ENCODE measurements at regions not wholly inside any gene's neighbourhood (a gene's known extent, or its start where the extent isn't known, plus 50 kb on each side); places are given as distances from the start of the nearest gene placed in this dataset.

DNA sequence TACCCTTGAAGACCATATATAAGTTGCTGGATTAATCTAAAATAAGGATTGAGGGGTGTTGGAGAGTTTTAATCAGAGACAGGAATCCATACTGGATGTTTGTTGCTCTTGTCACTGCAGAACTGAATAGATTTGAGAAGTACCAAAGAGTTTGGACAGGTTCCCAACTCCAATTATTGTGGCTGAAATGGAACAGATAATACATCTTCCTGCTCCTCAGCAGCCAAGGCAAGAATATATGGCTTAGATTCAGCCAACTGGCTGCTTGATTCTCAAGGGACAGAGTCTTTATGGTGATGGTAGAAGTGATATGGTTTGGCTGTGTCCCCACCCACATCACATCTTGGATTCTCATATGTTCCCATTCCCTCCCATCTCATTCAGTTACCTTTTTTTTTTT lies 97.0 kb upstream of the PDHA2 start (continued):
- TF ChIP-seq, protein P1, sequence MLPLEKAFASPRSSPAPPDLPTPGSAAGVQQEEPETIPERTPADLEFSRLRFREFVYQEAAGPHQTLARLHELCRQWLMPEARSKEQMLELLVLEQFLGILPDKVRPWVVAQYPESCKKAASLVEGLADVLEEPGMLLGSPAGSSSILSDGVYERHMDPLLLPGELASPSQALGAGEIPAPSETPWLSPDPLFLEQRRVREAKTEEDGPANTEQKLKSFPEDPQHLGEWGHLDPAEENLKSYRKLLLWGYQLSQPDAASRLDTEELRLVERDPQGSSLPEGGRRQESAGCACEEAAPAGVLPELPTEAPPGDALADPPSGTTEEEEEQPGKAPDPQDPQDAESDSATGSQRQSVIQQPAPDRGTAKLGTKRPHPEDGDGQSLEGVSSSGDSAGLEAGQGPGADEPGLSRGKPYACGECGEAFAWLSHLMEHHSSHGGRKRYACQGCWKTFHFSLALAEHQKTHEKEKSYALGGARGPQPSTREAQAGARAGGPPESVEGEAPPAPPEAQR (tag by site-specific recombination; IDR thresholded peaks at IDR 0.05) = no peak
- TF ChIP-seq ZNF48 (tag by site-specific recombination; IDR thresholded peaks at IDR 0.05) (no peak), ZNF544 (tag by site-specific recombination; IDR thresholded peaks at IDR 0.05) (no peak), HOXC10 (CRISPR knock-in tag; IDR thresholded peaks at IDR 0.05) (no peak), IKZF3 (tag by site-specific recombination; IDR thresholded peaks at IDR 0.05) (no peak), ZNF670 (tag by site-specific recombination; IDR thresholded peaks at IDR 0.05; ENCODE audit: low read depth) (no peak), SALL2 (tag by site-specific recombination; IDR thresholded peaks at IDR 0.05; ENCODE audit: borderline replicate concordance) (no peak), ZNF473 (tag by site-specific recombination; IDR thresholded peaks at IDR 0.05) (no peak), ZNF843 (tag by site-specific recombination; IDR thresholded peaks at IDR 0.05) (no peak), ZNF423 (tag by site-specific recombination; IDR thresholded peaks at IDR 0.05) (no peak), OVOL3 (tag by site-specific recombination; IDR thresholded peaks at IDR 0.05) (no peak)

DNA sequence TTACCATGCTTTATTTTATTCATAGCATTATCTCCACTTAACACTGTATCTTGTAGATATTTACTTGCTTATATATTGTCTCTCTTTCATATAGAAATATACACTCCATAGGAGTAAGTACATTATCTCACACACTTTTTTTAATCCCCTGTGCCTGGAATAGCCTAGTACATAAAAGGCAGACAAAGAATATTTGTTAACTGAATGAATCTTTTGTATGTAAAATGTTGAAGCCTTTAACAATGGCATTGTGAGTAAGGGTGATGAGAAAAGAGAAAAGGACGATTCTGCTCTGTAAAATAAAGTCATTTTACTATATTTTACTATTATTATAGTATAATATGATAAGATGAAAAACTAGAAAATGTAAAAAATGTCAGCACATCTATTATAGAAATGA lies 97.7 kb upstream of the PDHA2 start:
- Histone ChIP-seq H3K4me1 (ENCODE audit: control insufficient read depth, insufficient read depth, low read length) (no peaks in the 10 kb centered on the region), H3K27ac (ENCODE audit: extremely low read depth, low read depth, low read length) (no peak overlapping the region), H3K4me3 (ENCODE audit: low read depth, low read length) (no peak overlapping the region), H3K9me3 (ENCODE audit: control insufficient read depth, insufficient read depth, low read depth, low read length) (no peaks in the 10 kb centered on the region), H3K36me3 (ENCODE audit: control insufficient read depth in 2 of 2, insufficient read depth in 1 of 2, low read length in 2 of 2) (no peaks in the 10 kb centered on the region)
- TF ChIP-seq ZBTB7A (tag by site-specific recombination; IDR thresholded peaks at IDR 0.05; ENCODE audit: low read depth) (no peak), ZNF610 (tag by site-specific recombination; IDR thresholded peaks at IDR 0.05; ENCODE audit: borderline replicate concordance) (no peak), ZNF292 (tag by site-specific recombination; IDR thresholded peaks at IDR 0.05; ENCODE audit: borderline replicate concordance, low read depth) (no peak), ZSCAN16 (tag by site-specific recombination; IDR thresholded peaks at IDR 0.05) (no peak), ZNF549 (tag by site-specific recombination; IDR thresholded peaks at IDR 0.05) (no peak), SCRT1 (tag by site-specific recombination; IDR thresholded peaks at IDR 0.05; ENCODE audit: borderline replicate concordance) (no peak), HOXC10 (CRISPR knock-in tag; IDR thresholded peaks at IDR 0.05) (no peak), EGR2 (tag by site-specific recombination; IDR thresholded peaks at IDR 0.05; ENCODE audit: low read depth) (no peak)
- TF ChIP-seq, protein P2, sequence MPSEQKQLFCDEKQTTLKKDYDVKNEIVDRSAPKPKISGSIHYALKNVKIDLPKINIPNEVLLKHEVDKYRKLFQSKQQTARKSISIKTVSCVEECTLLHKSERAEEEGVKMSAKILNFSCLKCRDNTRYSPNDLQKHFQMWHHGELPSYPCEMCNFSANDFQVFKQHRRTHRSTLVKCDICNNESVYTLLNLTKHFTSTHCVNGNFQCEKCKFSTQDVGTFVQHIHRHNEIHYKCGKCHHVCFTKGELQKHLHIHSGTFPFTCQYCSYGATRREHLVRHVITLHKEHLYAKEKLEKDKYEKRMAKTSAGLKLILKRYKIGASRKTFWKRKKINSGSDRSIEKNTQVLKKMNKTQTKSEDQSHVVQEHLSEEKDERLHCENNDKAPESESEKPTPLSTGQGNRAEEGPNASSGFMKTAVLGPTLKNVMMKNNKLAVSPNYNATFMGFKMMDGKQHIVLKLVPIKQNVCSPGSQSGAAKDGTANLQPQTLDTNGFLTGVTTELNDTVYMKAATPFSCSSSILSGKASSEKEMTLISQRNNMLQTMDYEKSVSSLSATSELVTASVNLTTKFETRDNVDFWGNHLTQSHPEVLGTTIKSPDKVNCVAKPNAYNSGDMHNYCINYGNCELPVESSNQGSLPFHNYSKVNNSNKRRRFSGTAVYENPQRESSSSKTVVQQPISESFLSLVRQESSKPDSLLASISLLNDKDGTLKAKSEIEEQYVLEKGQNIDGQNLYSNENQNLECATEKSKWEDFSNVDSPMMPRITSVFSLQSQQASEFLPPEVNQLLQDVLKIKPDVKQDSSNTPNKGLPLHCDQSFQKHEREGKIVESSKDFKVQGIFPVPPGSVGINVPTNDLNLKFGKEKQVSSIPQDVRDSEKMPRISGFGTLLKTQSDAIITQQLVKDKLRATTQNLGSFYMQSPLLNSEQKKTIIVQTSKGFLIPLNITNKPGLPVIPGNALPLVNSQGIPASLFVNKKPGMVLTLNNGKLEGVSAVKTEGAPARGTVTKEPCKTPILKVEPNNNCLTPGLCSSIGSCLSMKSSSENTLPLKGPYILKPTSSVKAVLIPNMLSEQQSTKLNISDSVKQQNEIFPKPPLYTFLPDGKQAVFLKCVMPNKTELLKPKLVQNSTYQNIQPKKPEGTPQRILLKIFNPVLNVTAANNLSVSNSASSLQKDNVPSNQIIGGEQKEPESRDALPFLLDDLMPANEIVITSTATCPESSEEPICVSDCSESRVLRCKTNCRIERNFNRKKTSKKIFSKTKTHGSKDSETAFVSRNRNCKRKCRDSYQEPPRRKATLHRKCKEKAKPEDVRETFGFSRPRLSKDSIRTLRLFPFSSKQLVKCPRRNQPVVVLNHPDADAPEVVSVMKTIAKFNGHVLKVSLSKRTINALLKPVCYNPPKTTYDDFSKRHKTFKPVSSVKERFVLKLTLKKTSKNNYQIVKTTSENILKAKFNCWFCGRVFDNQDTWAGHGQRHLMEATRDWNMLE (tag by site-specific recombination; conservative IDR thresholded peaks at IDR 0.05; ENCODE audit: low read depth) = no peak
- ChIA-PET POLR2A (no interaction called here), CTCF (no interaction called here)

DNA sequence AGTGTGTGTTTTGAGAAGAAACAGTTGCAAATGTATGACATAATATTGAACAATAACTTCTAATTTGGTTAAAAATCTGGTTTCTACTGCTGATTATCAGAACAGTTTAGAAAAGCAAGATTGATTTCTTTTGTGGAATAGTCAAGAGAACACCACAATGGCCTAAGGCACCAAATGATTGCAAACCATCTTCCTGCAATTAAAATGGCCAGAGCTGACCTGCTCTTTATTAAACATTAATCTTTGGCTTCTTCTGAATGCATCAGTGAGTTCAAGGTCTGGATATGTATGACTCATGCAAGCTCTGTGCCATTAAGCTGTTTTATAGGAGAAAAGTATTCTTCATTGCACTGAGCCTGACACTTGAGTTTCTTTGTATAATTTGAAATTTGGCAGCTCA lies 107.8 kb upstream of the PDHA2 start:
- CTCF ChIA-PET = interaction anchor here (0.7 kb wide), 1 partner anchor 1891 kb away, joined by 3 read pairs; no protein-coding TSS in a partner anchor
- Histone ChIP-seq H3K9me3 (ENCODE audit: control insufficient read depth, insufficient read depth, low read depth, low read length) (no peaks in the 10 kb centered on the region), H3K36me3 (ENCODE audit: control insufficient read depth in 2 of 2, insufficient read depth in 1 of 2, low read length in 2 of 2) (no peaks in the 10 kb centered on the region), H3K4me1 (ENCODE audit: control insufficient read depth, insufficient read depth, low read length) (no peaks in the 10 kb centered on the region), H3K27ac (ENCODE audit: extremely low read depth, low read depth, low read length) (no peak overlapping the region), H3K4me3 (ENCODE audit: low read depth, low read length) (no peak overlapping the region)
- POLR2A ChIA-PET = no interaction called here
- TF ChIP-seq, protein P3, sequence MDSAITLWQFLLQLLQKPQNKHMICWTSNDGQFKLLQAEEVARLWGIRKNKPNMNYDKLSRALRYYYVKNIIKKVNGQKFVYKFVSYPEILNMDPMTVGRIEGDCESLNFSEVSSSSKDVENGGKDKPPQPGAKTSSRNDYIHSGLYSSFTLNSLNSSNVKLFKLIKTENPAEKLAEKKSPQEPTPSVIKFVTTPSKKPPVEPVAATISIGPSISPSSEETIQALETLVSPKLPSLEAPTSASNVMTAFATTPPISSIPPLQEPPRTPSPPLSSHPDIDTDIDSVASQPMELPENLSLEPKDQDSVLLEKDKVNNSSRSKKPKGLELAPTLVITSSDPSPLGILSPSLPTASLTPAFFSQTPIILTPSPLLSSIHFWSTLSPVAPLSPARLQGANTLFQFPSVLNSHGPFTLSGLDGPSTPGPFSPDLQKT (IDR thresholded peaks at IDR 0.05; ENCODE audit: borderline replicate concordance, low read depth, low read length) = no peak
- TF ChIP-seq ZNF416 (tag by site-specific recombination; IDR thresholded peaks at IDR 0.05) (no peak), KLF1 (tag by site-specific recombination; IDR thresholded peaks at IDR 0.05) (no peak), ZNF660 (tag by site-specific recombination; IDR thresholded peaks at IDR 0.05) (no peak), ZNF548 (tag by site-specific recombination; IDR thresholded peaks at IDR 0.05) (no peak), ZNF555 (tag by site-specific recombination; conservative IDR thresholded peaks at IDR 0.05) (no peak), MZF1 (tag by site-specific recombination; IDR thresholded peaks at IDR 0.05; ENCODE audit: borderline replicate concordance) (no peak)
- TF ChIP-seq, protein P4, sequence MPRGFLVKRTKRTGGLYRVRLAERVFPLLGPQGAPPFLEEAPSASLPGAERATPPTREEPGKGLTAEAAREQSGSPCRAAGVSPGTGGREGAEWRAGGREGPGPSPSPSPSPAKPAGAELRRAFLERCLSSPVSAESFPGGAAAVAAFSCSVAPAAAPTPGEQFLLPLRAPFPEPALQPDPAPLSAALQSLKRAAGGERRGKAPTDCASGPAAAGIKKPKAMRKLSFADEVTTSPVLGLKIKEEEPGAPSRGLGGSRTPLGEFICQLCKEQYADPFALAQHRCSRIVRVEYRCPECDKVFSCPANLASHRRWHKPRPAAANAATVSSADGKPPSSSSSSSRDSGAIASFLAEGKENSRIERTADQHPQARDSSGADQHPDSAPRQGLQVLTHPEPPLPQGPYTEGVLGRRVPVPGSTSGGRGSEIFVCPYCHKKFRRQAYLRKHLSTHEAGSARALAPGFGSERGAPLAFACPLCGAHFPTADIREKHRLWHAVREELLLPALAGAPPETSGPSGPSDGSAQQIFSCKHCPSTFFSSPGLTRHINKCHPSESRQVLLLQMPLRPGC (tag by site-specific recombination; IDR thresholded peaks at IDR 0.05) = no peak

Data from HEK293 (cell line).